Adrenal gland (tissue), 9 donors: ENCODE measurements at regions not wholly inside any gene's neighbourhood (a gene's known extent, or its start where the extent isn't known, plus 50 kb on each side); places are given as distances from the start of the nearest gene placed in this dataset.

ENCODE experiments used
- DNase-seq, 7 donors: peaks; one replicate each; pipeline ENCODE4 v3.0.0-alpha.2; 2019 to 2020
- H3K27ac ChIP-seq, 5 donors: fragments of 200-600 bp; sonication (generic) in 4 of 5; 1 replicate in 3 of 5; 2 replicates in 2 of 5; pipeline versions ENCODE4 v1.5.1 to v1.8.0; 2016 to 2020; ENCODE audit warnings: mild to moderate bottlenecking in 1 of 5
- H3K27me3 ChIP-seq: fragments of 200-600 bp; 2 replicates; pipeline ENCODE4 v1.8.0; 2021
- H3K36me3 ChIP-seq, 2 donors: fragments of 200-600 bp; replicated peaks in 1 of 2; 1 replicate in 1 of 2; 2 replicates in 1 of 2; pipeline versions ENCODE4 v1.5.1 to v1.8.0; 2018 to 2022
- H3K4me1 ChIP-seq, 2 donors: fragments of 200-600 bp; replicated peaks in 1 of 2; 1 replicate in 1 of 2; 2 replicates in 1 of 2; pipeline versions ENCODE4 v1.5.1 to v1.8.0; 2018 to 2021
- H3K4me3 ChIP-seq, 4 donors: fragments of 200-600 bp; sonication (generic) in 3 of 4; one replicate each; pipeline ENCODE4 v1.5.1; 2016 to 2018
- H3K9me3 ChIP-seq, 3 donors: fragments of 200-600 bp; sonication (generic) in 1 of 3; replicated peaks in 1 of 3; 1 replicate in 2 of 3; 2 replicates in 1 of 3; pipeline versions ENCODE4 v1.5.1 to v1.8.0; 2016 to 2021
- POLR2A ChIP-seq, 2 donors: fragments of 450-650 bp; IDR thresholded peaks; one replicate each; pipeline ENCODE4 v1.6.1; 2017; ENCODE audit warnings: antibody characterized with exemption in 2 of 2, mild to moderate bottlenecking in 2 of 2, moderate library complexity in 1 of 2
- WGBS, 4 donors: extraction: QIAGEN DNeasy Blood & Tissue Kit in 2 of 4; methylation state at CpG; one replicate each; pipeline versions ENCODE4 v1.1.5 to v1.1.7; 2013 to 2017; 5-methylcytosine and 5-hydroxymethylcytosine counted together
- intact Hi-C, 2 donors: fragments of 100-400 bp; cut with DNase I; formaldehyde crosslinking; loops; one replicate each; pipeline versions ENCODE4 v1.14.1 to v1.15.0; 2022 to 2023
- TF ChIP-seq, protein P1 (sequence below), 6 experiments: fragments of 450-650 bp in 4 of 6; fragments of 200-600 bp in 2 of 6; sonication (generic) in 1 of 6; IDR thresholded peaks; 1 replicate in 5 of 6; 2 replicates in 1 of 6; pipeline versions ENCODE4 v1.5.1 to v1.8.0; 2016 to 2021; ENCODE audit warnings: antibody characterized with exemption in 6 of 6, mild to moderate bottlenecking in 2 of 6, moderate library complexity in 1 of 6
- donor health status: healthy with polysubstance abuse.
- donor health status: Bipolar disorder and iron deficiency.
- donor health status: DM: yes; HTN: yes; CAD: no.
- donor health status: DM: no; HTN: no; CAD: no.
- donor health status: DM: no; HTN: no; CAD: no.

DNA sequence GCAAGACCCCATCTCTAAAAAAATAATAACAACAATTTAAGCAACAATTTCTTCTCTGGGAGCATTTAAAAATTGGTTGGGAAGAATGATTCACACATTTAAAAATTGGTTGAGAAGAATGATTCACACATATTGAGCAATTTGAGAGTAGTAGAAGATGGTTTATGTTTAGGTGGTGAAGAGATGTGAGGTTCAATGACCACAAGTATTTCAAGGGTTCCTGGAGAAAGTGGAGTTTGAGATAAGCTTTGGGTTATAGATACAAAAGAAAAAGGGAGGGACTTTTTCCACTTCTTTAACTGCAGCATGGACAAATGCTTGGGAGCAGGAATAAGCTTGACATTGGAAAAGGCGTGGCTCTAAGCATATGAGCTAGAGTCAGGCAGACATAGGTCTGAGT is 145.7 kb upstream of the NPHP3 start:
- Histone ChIP-seq H3K4me3 (no peak overlapping the region), H3K9me3 (no peaks in the 10 kb centered on the region), H3K36me3 (no peaks in the 10 kb centered on the region), H3K27me3 (peaks cover 3% of the 10 kb centered on the region), H3K27ac (no peak overlapping the region), H3K4me1 (no peaks in the 10 kb centered on the region)
- TF ChIP-seq, protein P1, sequence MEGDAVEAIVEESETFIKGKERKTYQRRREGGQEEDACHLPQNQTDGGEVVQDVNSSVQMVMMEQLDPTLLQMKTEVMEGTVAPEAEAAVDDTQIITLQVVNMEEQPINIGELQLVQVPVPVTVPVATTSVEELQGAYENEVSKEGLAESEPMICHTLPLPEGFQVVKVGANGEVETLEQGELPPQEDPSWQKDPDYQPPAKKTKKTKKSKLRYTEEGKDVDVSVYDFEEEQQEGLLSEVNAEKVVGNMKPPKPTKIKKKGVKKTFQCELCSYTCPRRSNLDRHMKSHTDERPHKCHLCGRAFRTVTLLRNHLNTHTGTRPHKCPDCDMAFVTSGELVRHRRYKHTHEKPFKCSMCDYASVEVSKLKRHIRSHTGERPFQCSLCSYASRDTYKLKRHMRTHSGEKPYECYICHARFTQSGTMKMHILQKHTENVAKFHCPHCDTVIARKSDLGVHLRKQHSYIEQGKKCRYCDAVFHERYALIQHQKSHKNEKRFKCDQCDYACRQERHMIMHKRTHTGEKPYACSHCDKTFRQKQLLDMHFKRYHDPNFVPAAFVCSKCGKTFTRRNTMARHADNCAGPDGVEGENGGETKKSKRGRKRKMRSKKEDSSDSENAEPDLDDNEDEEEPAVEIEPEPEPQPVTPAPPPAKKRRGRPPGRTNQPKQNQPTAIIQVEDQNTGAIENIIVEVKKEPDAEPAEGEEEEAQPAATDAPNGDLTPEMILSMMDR (IDR thresholded peaks at IDR 0.05), result no peak
- no peak for TF ChIP-seq POLR2A (IDR thresholded peaks at IDR 0.05)
- intact Hi-C loops, result no loop called here
- DNase-seq, result no peak
- 92 to 96% (median 94%) methylated on average over 1 of the region's 1 CpG for WGBS, 4 donors

DNA sequence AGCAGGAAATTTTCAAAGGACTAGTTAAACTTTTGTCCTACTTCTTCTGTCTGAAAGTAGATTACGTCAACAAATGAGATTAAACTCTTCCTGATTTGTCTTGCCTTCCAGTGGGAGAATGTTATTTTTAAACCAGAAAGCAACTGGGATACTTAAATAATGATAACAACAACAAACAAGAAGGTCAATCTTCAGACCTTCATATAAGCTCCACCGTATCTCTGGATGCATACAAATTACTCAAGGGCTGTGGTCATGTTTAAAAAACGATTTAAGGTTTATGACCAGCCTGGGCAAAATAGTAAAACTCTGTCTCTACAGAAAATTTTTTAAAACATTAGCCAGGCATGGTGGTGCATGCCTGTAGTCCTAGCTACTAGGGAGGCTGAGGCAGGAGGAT is 145.3 kb upstream of the NPHP3 start:
- Histone ChIP-seq H3K27ac (no peak overlapping the region), H3K9me3 (no peaks in the 10 kb centered on the region), H3K4me1 (no peaks in the 10 kb centered on the region), H3K27me3 (peaks cover 3% of the 10 kb centered on the region), H3K4me3 (no peak overlapping the region), H3K36me3 (no peaks in the 10 kb centered on the region)
- no peak for DNase-seq
- intact Hi-C loops, result no loop called here
- WGBS, 4 donors, result 48 to 62% (median 51%) methylated on average over 3 of the region's 3 CpGs
- TF ChIP-seq, protein P1 (IDR thresholded peaks at IDR 0.05), result no peak
- no peak for TF ChIP-seq POLR2A (IDR thresholded peaks at IDR 0.05)

DNA sequence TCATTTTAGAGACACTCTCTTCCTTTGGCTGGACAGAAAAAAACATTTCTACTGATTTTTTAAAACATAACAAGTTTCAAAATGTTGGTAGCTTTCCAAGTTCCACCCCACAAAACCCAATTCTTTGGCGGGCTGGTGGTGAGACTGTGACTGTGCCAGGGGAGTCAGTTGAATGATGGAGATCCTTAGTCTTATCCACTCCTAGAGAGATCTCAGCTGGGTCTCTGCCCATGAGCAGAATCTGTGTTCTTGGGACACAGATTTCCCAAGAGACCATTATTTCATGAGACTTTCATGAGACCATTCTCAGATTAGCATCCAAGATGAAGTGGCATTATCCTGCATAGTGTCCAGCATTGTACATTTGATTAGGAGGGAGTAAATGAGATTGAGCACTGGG is 135.1 kb upstream of the NPHP3 start:
- Histone ChIP-seq H3K9me3 (no peaks in the 10 kb centered on the region), H3K27me3 (no peaks in the 10 kb centered on the region), H3K4me3 (no peak overlapping the region), H3K4me1 (no peaks in the 10 kb centered on the region), H3K27ac (no peak overlapping the region), H3K36me3 (no peaks in the 10 kb centered on the region)
- intact Hi-C loops, result no loop called here
- WGBS, 4 donors, result 72 to 85% (median 80%) methylated on average over 1 of the region's 1 CpG
- no peak for DNase-seq
- TF ChIP-seq, protein P1 (IDR thresholded peaks at IDR 0.05), result no peak
- TF ChIP-seq POLR2A (IDR thresholded peaks at IDR 0.05), result no peak

DNA sequence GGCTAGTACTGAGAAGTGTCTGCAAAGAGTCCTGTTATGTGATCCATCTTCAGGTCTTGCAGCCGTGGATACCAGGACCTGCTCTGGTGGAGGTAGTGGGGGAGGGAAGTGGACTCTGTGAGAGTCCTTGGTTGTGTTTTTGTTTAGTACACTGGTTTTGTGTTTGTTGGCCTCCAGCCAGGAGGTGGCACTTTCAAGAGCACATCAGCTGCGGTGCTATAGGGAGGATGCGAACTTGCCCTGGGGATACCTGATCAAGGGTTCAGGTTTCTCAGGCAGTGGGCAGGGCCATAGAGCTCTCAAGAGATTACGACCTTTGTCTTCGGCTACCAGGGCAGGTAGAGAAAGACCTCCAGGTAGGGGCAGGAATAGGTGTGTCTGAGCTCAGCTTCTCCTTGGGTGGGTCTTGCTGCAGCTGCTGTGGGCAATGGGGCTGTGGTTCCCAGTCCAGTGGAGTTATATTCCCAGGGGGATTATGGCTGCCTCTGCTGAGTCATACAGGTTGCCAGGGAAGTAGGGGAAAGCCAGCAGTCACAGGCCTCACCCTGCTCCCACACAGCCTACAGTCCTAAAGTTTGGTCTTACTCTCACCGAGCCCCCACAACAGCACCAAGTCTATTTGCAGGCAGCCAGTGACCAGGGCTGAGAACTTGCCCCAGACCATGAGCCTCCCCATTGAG is 132.8 kb upstream of the NPHP3 start:
- intact Hi-C loops, result no loop called here
- WGBS, 4 donors, result 66 to 85% (median 77%) methylated on average over 3 to 6 of the region's 6 CpGs
- H3K4me1 ChIP-seq, result no peaks in the 10 kb centered on the region

More for the DNA sequence above, 132.8 kb upstream of the NPHP3 start:
- no peak for DNase-seq
- Histone ChIP-seq H3K27me3 (no peaks in the 10 kb centered on the region), H3K27ac (no peak overlapping the region), H3K4me3 (no peak overlapping the region), H3K9me3 (no peaks in the 10 kb centered on the region), H3K36me3 (no peaks in the 10 kb centered on the region)
- TF ChIP-seq, protein P1 (IDR thresholded peaks at IDR 0.05), result no peak
- no peak for TF ChIP-seq POLR2A (IDR thresholded peaks at IDR 0.05)
